HG03159 (cell line): ENCODE measurements at regions not wholly inside any gene's neighbourhood (a gene's known extent, or its start where the extent isn't known, plus 50 kb on each side); places are given as distances from the start of the nearest gene placed in this dataset.

Source experiments
- ATAC-seq: cut with Tn5 transposase; IDR thresholded peaks from one replicate; pipeline ENCODE4 v1.9.1; 2021; ENCODE audit warnings: mild to moderate bottlenecking, moderate library complexity; ENCODE audit not compliant: unreplicated experiment

DNA sequence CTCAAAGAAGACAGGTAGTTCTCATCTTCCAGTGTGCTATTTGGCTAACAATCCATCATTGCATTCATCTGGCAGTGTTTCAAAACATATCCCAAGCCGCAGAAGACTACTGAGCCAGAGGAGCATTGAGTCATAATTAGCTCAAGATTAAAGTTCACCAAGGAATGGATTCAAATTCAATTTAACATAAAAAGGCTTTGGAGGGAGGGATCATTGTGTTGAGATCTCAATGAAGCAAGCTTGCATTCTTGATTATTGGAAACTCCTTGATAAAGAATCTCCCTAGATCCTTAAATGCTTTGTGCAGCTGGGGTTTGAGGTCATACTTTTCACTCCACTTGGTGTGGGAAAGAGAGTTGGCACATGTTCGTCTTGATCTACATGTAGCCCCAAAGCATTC is 142.8 kb upstream of the SEMA3A start:
- no peak for ATAC-seq

DNA sequence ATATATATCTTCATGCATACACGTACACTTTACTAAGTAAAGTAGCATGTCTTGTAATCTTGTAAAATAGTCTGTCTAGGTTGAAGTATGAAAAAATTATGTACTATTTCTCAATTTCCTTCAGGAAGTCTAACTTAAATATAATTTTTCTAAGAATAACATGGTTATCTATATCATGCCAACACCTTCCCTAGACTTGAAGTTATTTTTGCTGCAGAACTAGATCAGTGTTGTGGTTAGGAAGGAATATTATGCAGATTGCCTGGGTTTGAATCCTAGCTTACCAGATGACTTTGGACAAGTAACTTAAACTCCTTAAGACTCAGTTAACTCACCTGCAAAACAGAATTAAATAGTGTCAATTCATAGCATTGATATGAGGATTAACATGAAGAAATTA is 142.2 kb upstream of the SEMA3A start:
- ATAC-seq = peak; percentile 27

DNA sequence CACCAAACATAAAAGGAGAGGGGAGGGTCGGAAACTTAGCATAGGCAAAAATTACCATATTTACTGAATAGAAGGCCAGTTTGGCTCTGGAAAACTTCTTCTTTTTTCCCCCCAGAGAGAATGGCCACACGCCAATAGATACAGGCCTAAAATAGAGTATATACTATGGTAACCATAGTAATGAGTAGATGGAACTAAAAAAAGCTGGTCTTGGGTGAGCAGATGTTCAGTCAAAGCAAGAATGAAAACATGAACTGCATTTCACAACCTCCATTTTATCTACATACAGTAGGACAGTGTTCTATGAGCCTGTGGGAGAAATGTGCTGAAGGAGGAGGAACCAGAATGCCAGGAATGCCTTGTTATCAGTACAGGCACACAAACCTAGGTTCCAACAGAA is 141.7 kb upstream of the SEMA3A start:
- peak; percentile 88 for ATAC-seq

DNA sequence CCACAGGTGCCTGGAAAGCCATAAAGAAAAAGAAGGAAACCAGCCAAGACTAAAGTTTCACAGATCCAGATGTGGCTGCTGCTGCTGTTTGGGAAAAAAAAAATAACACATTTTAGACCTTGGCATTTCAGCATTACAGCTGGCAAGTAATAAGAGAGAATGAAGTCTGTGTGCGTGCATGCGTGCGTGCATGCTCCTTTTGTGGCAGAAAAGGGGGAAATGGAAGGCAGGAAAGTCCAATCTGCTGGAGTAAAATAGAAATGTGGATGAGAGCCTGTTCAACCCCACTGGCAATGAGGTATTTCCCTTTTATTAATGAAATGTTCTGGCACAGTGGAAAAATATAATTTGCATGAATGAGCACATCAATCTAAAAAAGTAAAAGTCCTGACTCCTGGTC is 137.0 kb upstream of the SEMA3A start:
- ATAC-seq = no peak

DNA sequence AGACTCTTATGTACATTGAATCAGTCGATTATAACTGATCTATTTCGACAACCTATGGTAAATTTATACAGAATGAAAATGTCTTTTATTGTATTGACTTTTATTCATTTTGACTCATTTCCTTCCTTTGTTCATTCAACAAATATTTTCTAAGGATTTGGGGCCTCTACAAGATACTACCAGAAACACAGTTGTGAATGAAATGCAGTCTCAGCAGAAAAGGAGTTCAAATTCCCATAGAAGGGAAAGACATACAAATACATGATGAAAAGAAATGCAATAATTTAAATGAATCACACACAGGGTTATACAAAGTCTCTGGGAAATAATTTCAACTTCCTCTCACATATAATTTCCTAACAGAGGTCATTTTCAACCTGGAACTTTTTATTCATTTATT is 134.0 kb upstream of the SEMA3A start:
- no peak for ATAC-seq

DNA sequence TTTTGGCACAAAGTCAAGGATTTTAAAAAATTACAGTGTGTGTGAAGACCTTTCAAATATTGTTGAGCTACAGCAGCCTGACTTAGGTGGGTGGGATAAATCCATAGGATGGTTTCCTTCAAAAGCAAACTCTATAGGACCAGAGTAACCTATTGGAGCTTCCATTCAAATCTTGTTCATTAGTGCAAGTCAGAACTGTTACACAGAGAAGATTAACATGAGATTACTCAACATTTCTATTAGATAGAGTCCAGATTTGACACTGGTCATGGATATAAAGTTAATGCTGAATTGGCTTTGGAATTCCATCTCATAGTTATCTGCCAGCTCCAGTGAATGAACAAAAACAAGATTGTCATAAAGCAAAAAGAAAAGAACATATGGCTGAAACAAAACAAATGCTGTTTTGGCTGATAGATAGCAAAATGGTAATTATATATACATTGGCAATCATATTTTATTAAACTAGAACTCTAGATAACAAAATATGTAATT is 129.6 kb upstream of the SEMA3A start:
- no peak for ATAC-seq

DNA sequence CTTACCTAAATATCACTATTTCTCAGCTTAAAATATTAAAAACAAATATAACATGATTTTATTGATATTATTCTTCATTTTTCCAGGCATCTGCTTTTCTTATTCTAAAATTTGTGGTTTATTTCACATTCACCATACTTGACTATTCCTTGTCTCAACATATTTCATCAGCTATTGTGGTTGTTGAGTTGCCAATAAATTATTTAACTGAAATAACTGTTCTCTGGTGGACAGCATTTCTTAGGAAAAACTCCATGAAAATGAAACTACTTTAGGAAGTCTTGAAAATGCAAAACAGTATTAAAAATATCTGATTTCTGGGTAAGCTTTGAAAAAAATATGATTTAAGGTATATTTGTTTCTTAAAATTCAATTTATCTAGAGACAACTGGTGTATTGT is 122.9 kb upstream of the SEMA3A start:
- no peak for ATAC-seq

DNA sequence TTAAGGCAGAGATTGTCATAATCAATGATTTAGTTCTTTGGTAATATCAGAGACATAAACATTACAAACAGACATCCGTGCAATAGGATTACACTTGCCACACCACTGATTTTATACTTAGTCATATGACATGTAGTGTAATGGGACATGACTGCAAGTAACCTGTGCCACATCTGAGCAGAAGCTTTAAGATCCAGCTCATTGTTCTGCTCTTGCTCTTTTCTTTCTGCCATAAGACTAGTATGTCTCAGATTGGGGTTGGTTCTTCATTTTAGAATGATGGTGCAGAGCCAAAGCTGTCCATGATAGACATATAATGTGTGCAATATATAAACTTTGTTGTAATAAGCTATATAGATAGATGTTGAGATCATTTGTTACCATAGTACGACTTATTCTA is 119.7 kb upstream of the SEMA3A start:
- ATAC-seq = no peak

DNA sequence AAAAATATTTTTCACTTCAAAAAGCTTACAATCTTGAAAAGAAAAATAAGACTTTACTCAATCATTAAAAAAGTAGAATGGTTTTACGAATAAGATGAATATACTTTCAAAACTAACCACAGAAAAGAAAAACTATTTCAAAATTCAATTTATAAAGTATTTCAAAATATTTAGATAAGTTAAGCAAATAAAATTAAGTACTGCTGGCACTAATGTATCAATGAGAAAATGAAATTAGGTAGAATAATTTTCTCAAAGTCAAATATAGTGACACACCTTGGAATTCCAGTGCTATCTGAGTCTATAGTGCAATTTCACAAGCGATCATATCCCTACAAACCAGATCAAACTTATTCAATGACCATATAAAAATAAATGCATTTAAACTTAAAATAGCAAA is 109.8 kb upstream of the SEMA3A start:
- no peak for ATAC-seq

DNA sequence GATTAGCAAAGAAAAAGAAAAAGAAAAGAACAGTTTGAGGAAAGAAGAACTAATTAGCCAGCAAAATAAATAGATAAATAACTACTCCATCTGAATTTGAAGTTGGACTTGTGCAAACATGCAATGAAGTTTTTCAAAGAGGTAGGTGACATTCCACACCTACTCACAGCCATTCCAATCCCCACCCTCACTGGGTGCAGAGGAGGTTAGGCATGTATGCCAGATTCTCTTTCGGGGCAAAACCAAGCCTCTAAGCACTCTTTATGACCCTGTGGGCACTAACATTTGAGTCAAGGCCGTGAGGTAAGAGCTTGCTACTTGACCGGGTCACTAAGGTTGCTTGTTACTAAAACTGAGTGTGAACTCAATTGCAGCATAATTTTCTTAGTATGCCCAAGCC is 108.4 kb upstream of the SEMA3A start:
- no peak for ATAC-seq

DNA sequence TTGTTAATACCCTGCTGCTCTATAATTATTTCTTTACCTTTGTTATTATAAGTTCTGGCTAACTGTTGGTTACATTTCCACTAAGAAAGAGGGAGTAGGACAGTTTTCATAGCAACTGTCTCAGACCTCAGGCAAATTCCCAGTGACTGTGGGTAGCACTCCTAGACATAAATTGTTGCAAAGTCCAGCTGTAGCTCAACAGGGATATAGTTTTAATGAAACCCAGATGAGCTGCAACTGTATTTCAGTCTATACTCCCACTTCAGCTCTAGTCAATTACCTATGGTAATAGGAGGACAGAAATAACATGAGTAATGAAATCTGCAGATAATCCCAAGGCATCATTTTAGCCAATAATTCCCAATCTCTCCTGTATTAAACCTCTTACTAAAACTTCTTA is 103.0 kb upstream of the SEMA3A start:
- ATAC-seq = no peak

DNA sequence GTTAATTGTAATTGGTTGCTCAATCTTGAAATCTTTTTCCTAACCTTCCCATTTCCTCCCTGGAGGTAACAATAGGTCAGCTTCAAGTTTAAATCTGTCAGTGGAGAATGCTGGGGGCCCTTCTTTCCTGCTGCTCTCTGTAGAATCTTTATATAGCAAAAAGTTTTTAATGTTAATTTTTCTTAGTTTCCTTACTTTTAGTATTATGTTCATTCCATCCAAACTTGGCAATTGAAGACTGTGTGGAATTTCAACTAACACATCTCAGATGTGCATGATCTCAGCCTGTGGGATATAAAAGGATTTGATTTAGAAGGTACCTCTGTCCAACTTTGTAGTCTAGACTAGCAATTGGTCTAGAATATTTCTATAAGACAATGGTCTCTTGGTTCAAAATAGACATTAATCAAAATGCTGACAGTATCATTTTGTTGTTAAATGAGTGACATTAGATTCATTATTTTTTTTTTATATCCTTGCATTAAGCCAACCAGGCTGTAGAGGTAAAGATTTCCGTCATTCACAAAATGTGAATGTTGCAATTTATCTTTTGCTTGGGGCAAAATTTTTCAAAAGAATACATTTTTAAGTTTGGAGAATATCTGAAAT is 100.4 kb upstream of the SEMA3A start:
- ATAC-seq = no peak

DNA sequence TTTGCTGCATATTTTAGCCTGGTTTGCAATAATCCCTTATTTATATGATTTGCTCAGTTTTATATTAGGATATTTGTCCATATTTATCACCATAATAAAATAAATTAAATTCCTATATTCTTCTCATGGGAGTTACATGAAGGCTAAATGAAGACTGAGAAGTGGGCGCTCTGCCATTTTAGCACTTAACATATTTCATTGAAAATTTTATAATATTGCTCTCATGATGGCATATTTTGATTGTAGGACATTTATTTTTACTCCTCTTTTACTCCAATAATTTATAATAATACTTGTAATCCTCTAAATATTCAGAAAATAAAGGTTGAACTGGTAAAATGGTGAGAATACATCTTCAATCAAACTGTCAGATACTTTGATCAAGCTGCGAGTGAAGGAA is 99.8 kb upstream of the SEMA3A start:
- ATAC-seq = no peak

DNA sequence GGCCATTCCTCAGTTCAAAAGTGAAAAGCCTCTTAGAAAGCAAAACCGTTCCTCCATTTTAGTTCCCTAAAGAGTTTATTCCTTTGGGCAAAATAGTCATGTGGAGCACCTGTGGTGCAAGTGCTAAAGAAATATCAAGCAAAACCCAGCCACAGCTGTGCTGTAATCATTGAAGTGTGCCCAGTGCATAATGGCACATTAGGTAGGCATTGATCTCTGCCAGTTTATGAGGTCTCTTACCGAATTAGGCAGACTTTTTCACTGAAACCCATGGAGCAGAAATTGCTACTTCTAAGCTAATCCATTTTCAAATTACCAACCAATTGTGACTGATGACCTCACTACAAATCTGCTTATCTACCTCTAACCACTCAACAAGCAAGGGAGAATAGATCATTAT is 97.2 kb upstream of the SEMA3A start:
- ATAC-seq = no peak

DNA sequence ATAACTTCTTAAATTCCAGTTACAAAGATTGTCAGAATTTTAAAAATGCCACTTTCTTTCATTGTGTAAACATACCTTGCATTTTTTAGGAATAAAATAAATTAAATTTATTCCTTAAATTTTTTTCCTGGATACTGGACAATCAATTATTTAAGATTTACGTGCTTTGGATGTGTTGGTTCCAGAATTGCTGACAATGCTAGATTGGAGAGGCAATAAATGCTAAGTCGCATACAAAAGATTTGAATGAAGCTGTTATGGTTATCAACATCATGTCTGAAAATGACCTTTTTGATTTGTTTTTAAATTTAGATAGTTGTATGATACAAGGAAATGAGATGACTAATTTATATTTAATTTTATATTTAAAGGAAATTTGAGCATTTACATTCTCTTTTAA is 89.2 kb upstream of the SEMA3A start:
- ATAC-seq = no peak

DNA sequence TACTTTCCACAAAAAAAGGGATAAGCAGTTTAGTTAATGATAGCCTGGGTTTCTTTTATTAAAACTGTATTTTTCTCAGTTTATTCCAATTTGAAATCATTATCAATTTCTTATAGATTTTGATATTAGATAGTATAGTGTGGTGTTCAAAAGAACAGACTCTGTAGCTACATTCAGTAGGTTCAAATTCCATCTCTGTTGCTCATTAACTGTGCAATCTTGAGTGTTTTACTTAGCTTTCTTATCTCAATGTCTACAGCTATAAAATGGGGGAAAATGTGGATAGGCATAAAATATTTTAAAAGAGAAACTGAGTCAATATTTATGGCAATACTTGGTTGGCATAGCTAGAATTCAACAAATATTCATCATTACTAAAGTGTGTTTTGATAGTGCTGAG is 86.9 kb upstream of the SEMA3A start:
- no peak for ATAC-seq

DNA sequence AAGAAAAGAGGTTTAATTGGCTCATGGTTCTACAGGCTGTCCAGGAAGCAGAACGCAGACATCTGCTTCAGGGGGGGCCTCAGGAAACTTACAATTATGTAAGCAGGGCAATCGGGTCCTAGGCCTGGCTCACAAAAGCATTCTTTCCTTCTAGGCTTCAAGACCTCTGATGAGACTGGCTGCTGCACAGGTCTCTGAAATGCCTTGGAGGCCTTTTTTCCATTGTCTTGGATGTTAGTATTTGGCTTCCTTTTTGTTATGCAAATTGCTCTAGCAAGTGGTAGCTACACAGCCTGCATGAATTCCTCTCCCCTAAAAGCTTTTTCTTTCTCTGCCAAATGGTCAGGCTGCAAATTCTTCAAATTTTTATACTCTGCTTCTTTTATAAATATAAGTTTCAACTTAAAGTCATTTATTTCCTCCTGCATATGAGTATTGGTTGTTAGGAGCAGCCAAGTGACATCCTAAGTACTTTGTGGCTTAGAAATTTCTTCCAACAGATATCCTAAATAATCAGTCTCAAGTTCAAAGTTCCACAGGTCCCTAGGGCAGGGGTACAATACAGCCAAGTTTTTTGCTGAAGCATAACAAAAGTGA is 83.1 kb upstream of the SEMA3A start:
- no peak for ATAC-seq

DNA sequence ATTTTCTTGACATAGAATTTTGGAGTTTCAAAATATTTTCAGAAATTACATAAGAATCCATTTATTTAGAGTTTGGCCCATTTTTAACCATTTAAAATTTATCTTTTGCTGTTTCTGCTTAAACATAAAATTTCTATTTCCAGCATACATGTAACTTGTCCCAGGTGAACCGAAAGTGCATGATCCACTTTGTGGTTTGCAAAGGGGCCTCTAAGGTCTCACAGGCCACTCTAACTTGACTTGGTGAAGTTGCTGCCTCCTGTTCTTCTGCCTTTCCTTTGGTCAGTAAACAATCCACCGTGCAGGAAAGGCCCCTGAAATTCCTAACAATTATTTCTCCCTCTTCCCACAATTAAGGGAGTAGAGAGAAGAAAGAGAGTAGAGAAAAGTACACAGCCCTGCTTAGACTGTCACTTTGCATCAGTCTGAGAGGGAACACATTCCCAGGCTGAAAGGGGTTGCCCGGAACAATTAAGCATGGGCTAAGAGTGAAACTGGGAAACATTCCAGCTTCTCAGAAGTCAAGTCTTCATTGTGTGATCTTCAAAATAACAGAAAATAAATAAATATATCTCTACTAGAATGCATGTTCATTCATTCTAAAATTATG is 79.5 kb upstream of the SEMA3A start:
- ATAC-seq = no peak

DNA sequence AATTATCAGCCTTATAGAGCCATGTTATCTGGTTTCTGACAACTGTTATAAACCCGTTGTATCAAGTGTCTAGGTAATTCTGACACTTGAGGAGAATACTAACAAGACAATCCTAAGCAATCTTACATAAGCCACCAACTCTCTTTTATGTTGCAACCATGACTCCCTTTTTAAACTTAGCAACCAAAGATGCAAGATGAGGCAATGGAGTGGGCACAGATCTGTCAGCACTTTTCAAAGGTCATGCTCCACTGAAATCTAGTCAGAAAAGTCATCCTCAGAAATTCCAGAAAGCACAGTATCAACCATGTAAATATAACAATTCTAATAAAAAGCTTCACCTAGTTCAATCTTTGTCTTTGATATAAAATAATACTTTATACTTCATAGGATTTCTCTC is 77.0 kb upstream of the SEMA3A start:
- no peak for ATAC-seq

DNA sequence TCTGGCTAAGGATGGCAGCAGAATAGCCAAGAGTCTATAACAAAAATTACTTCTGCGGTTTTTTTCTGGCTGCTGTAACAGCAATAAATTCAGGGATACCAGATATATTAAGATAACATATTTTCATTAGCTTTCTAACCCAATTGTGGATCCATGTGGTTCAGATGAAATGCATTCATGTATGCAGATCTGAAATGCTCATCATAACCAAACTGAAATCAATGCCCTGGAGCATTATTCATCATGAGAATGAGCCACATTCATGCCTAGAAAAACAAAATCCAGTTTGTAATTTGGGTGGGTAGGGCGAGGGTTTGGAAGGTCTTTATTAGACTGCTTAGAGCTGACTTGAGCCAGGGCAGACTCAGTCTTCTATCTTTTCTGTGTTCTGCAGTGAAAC is 69.8 kb upstream of the SEMA3A start:
- no peak for ATAC-seq

DNA sequence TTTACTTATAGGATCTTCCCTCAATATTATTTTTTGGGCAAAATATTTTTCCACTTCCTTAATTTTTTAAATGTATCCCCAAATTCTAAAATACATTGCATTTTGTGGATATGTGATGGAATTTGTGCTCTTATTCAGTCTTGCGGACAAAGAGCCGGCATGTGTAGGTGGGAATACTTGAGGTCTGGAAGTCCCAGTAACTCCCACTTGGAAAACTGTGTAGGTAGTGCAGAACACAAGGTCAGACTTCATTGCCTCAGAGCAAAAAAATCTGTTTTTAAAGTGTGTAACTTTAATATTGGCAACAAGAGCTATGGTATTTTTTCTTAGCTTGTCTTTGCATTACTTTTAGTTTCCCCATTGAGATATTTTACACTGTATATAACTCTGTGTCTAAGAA is 68.5 kb upstream of the SEMA3A start:
- no peak for ATAC-seq

DNA sequence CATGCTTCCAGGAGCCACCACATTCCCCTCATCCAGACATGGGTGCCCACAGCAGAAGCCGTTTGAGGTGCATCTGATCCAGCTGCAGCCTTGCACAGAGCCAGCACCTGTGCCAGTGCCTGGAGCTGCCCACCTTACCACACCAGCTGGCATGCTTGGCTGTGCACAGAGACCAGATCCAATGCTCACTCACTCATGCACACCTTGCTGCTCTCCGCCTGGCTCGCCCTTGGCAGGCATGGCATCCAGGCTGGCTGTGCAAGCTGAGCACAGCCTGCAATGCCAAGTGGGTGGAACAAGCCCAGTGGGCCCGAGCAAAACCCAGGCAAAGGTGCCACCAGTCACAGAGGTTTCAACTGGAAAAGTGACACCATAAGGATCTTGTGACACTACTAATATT is 66.9 kb upstream of the SEMA3A start:
- no peak for ATAC-seq

DNA sequence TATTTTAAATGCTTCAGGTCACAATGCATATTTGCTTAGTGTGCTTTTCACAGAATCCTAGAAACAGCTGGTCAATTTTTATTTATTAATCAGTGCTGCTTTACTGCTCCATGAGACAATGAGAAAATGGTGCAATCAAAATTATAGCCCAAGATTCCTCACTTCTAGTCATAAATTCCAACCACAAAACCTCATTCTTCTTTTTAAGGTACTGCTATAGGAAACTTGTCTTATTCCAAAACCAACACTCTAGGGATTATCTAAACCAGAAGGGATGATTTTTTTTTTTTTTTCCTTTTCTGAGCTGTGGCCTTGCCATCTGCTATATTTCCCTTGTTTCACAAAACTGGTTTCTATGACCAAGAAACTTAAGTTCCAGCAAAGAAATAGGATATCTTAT is 64.0 kb upstream of the SEMA3A start:
- ATAC-seq = no peak
